ENCODE measurements at regions not wholly inside any gene's neighbourhood (a gene's known extent, or its start where the extent isn't known, plus 50 kb on each side); places are given as distances from the start of the nearest gene placed in this dataset.
A peak's percentile ranks its signal among the peaks of the same experiment; 100 is the strongest.

DNA sequence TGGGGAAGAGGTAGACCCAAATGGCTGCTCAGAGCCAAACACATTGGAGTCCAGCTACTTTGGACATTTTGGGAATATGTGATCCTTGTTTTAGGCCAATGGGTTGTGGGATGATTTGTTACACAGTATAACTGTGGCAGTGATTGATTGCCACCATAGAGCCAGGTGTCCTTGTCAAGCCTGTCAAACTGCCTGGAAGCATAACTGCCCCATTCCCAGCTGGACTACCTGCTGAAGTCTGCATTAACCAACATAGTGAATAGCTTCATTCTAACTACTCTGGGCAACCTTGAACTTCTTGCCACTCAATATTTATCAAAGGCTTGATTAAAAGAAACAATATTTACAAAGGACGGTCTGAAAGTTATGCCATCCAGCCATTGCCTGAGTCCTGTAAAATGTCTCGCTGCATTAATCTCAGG is 164.7 kb downstream of the LINC00237 start (continued):
- peak; percentile 89 for TF ChIP-seq ISL2 (CRISPR knock-in tag; IDR thresholded peaks at IDR 0.05)
- TF ChIP-seq, protein P1, sequence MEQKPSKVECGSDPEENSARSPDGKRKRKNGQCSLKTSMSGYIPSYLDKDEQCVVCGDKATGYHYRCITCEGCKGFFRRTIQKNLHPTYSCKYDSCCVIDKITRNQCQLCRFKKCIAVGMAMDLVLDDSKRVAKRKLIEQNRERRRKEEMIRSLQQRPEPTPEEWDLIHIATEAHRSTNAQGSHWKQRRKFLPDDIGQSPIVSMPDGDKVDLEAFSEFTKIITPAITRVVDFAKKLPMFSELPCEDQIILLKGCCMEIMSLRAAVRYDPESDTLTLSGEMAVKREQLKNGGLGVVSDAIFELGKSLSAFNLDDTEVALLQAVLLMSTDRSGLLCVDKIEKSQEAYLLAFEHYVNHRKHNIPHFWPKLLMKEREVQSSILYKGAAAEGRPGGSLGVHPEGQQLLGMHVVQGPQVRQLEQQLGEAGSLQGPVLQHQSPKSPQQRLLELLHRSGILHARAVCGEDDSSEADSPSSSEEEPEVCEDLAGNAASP (CRISPR knock-in tag; IDR thresholded peaks at IDR 0.05; ENCODE audit: borderline replicate concordance), result peak; percentile 33; the same call in 1 of the 2 replicates
- TF ChIP-seq, protein P2, sequence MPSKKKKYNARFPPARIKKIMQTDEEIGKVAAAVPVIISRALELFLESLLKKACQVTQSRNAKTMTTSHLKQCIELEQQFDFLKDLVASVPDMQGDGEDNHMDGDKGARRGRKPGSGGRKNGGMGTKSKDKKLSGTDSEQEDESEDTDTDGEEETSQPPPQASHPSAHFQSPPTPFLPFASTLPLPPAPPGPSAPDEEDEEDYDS (CRISPR knock-in tag; IDR thresholded peaks at IDR 0.05), result no peak
- no peak for TF ChIP-seq ARHGAP35 (CRISPR knock-in tag; IDR thresholded peaks at IDR 0.05; ENCODE audit: borderline replicate concordance)
- TF ChIP-seq ZNF282 (IDR thresholded peaks at IDR 0.05; ENCODE audit: partially characterized antibody), result no peak
- no peak for TF ChIP-seq ZNF776 (CRISPR knock-in tag; IDR thresholded peaks at IDR 0.05)
- TF ChIP-seq ZNF460 (CRISPR knock-in tag; IDR thresholded peaks at IDR 0.05; ENCODE audit: borderline replicate concordance), result no peak
- no peak for TF ChIP-seq THYN1 (CRISPR knock-in tag; IDR thresholded peaks at IDR 0.05; ENCODE audit: borderline replicate concordance, low read depth)
- TF ChIP-seq ZNF652 (CRISPR knock-in tag; IDR thresholded peaks at IDR 0.05; ENCODE audit: borderline replicate concordance, low read depth), result 0 out of 2 replicates have a peak, but pooled peaks have one; percentile 34
- TF ChIP-seq, protein P3, sequence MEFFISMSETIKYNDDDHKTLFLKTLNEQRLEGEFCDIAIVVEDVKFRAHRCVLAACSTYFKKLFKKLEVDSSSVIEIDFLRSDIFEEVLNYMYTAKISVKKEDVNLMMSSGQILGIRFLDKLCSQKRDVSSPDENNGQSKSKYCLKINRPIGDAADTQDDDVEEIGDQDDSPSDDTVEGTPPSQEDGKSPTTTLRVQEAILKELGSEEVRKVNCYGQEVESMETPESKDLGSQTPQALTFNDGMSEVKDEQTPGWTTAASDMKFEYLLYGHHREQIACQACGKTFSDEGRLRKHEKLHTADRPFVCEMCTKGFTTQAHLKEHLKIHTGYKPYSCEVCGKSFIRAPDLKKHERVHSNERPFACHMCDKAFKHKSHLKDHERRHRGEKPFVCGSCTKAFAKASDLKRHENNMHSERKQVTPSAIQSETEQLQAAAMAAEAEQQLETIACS (CRISPR knock-in tag; IDR thresholded peaks at IDR 0.05), result no peak
- TF ChIP-seq EP300 (IDR thresholded peaks at IDR 0.05; ENCODE audit: low read depth in 2 of 2, low read length in 2 of 2), result peak in 1 of 2 experiments; percentile 81; a peak in 3 of 4 replicates
- peak; percentile 70; the same call in 1 of the 2 replicates for TF ChIP-seq EP300 (CRISPR knock-in tag; IDR thresholded peaks at IDR 0.05; ENCODE audit: borderline replicate concordance)
- TF ChIP-seq MED1 (CRISPR knock-in tag; IDR thresholded peaks at IDR 0.05), result peak; percentile 45; the same call in 1 of the 2 replicates
- TF ChIP-seq PCBP1 (IDR thresholded peaks at IDR 0.05; ENCODE audit: borderline replicate concordance, low read depth, low read length), result no peak
- TF ChIP-seq ARNTL (CRISPR knock-in tag; IDR thresholded peaks at IDR 0.05), result no peak
- TF ChIP-seq, protein P4, sequence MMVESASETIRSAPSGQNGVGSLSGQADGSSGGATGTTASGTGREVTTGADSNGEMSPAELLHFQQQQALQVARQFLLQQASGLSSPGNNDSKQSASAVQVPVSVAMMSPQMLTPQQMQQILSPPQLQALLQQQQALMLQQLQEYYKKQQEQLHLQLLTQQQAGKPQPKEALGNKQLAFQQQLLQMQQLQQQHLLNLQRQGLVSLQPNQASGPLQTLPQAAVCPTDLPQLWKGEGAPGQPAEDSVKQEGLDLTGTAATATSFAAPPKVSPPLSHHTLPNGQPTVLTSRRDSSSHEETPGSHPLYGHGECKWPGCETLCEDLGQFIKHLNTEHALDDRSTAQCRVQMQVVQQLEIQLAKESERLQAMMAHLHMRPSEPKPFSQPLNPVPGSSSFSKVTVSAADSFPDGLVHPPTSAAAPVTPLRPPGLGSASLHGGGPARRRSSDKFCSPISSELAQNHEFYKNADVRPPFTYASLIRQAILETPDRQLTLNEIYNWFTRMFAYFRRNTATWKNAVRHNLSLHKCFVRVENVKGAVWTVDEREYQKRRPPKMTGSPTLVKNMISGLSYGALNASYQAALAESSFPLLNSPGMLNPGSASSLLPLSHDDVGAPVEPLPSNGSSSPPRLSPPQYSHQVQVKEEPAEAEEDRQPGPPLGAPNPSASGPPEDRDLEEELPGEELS (CRISPR knock-in tag; IDR thresholded peaks at IDR 0.05), result peak; percentile 69
- TF ChIP-seq ZNF572 (CRISPR knock-in tag; IDR thresholded peaks at IDR 0.05), result no peak
- TF ChIP-seq ZNF674 (CRISPR knock-in tag; IDR thresholded peaks at IDR 0.05; ENCODE audit: low read depth), result no peak
- no peak for TF ChIP-seq POLR2A (IDR thresholded peaks at IDR 0.05; ENCODE audit: insufficient read depth in 1 of 2, low read depth in 2 of 2, low read length in 2 of 2)
- TF ChIP-seq IRX3 (CRISPR knock-in tag; IDR thresholded peaks at IDR 0.05; ENCODE audit: borderline replicate concordance, low read depth), result no peak
- peak; percentile 42; the same call in 1 of the 2 replicates for TF ChIP-seq REPIN1 (CRISPR knock-in tag; IDR thresholded peaks at IDR 0.05; ENCODE audit: borderline replicate concordance, low read depth)
- TF ChIP-seq ZBTB21 (CRISPR knock-in tag; IDR thresholded peaks at IDR 0.05), result no peak
- TF ChIP-seq SMYD3 (CRISPR knock-in tag; IDR thresholded peaks at IDR 0.05), result 0 out of 2 replicates have a peak, but pooled peaks have one; percentile 6
